ENCODE measurements at regions not wholly inside any gene's neighbourhood (a gene's known extent, or its start where the extent isn't known, plus 50 kb on each side); places are given as distances from the start of the nearest gene placed in this dataset.

GRCh38 chr7:33701189-33701740, 204.1 kb upstream of the BMPER start:
- Mint-ChIP-seq H3K4me1 (no peaks in the 10 kb centered on the region), H3K4me3 (no peak overlapping the region), H3K27ac (no peak overlapping the region), H3K36me3 (no peaks in the 10 kb centered on the region), H3K27me3 (ENCODE audit: low read depth in 3 of 3) (peaks cover 0 to 2% (median 0%) of the 10 kb centered on the region in 3 donors), H3K9me3 (peaks cover 7 to 26% (median 13%) of the 10 kb centered on the region in 7 donors)
- WGBS (ENCODE audit: insufficient coverage) = 79% methylated on average over 7 of the region's 7 CpGs
- no peaks in the 10 kb centered on the region for H3K27me3 ChIP-seq (ENCODE audit: control insufficient read depth in 2 of 2, insufficient read depth in 2 of 2, low read length in 2 of 2)
- no peaks in the 10 kb centered on the region for H3K79me2 ChIP-seq (ENCODE audit: insufficient read depth, low read length)
- H3K4me2 ChIP-seq (replicated peaks; ENCODE audit: extremely low read depth, low read length, poor library complexity, severe bottlenecking) = no peak overlapping the region
- H2AFZ ChIP-seq (ENCODE audit: insufficient read depth, low read depth, low read length, poor library complexity, severe bottlenecking) = no peak overlapping the region
- no peaks in the 10 kb centered on the region for H3K4me1 ChIP-seq (ENCODE audit: control insufficient read depth in 1 of 2, insufficient read depth in 2 of 2, low read length in 2 of 2)
- no peak for TF ChIP-seq CTCF (IDR thresholded peaks at IDR 0.05)
- peaks cover 6 to 8% of the 10 kb centered on the region in 2 donors for H3K9me3 ChIP-seq (replicated peaks in 1 of 2; ENCODE audit: control insufficient read depth in 1 of 2, insufficient read depth in 1 of 2, low read length in 2 of 2)
- intact Hi-C loops (cut with micrococcal nuclease) = no loop called here
- no peaks in the 10 kb centered on the region for H3K36me3 ChIP-seq (replicated peaks in 1 of 2; ENCODE audit: control insufficient read depth in 1 of 2, insufficient read depth in 2 of 2, low read length in 2 of 2)
- H3K4me3 ChIP-seq (replicated peaks in 1 of 3; ENCODE audit: low read depth in 2 of 3, low read length in 3 of 3) = no peak overlapping the region
- no peak overlapping the region for H3K27ac ChIP-seq (ENCODE audit: low read depth in 1 of 2, low read length in 2 of 2)
- H4K20me1 ChIP-seq (ENCODE audit: insufficient read depth, low read length) = no peaks in the 10 kb centered on the region
- no peak for DNase-seq
- H3K9ac ChIP-seq (ENCODE audit: insufficient read depth, low read length, poor library complexity, severe bottlenecking) = no peak overlapping the region

GRCh38 chr7:33701927-33702326, 203.4 kb upstream of the BMPER start:
- no peak for TF ChIP-seq CTCF (IDR thresholded peaks at IDR 0.05)
- whole genome bisulfite sequencing (ENCODE audit: insufficient coverage) = no CpG with 5 or more reads among the region's 2 CpGs
- intact Hi-C loops (cut with micrococcal nuclease) = no loop called here
- Mint-ChIP-seq H3K27ac (no peak overlapping the region), H3K36me3 (no peaks in the 10 kb centered on the region), H3K4me3 (no peak overlapping the region), H3K27me3 (ENCODE audit: low read depth in 3 of 3) (peaks cover 0 to 2% (median 0%) of the 10 kb centered on the region in 3 donors), H3K4me1 (no peaks in the 10 kb centered on the region), H3K9me3 (peaks cover 7 to 23% (median 13%) of the 10 kb centered on the region in 7 donors)
- Histone ChIP-seq H3K36me3 (replicated peaks in 1 of 2; ENCODE audit: control insufficient read depth in 1 of 2, insufficient read depth in 2 of 2, low read length in 2 of 2) (no peaks in the 10 kb centered on the region), H3K4me1 (ENCODE audit: control insufficient read depth in 1 of 2, insufficient read depth in 2 of 2, low read length in 2 of 2) (no peaks in the 10 kb centered on the region), H3K4me2 (replicated peaks; ENCODE audit: extremely low read depth, low read length, poor library complexity, severe bottlenecking) (no peak overlapping the region), H3K27me3 (ENCODE audit: control insufficient read depth in 2 of 2, insufficient read depth in 2 of 2, low read length in 2 of 2) (no peaks in the 10 kb centered on the region), H3K4me3 (replicated peaks in 1 of 3; ENCODE audit: low read depth in 2 of 3, low read length in 3 of 3) (no peak overlapping the region), H2AFZ (ENCODE audit: insufficient read depth, low read depth, low read length, poor library complexity, severe bottlenecking) (no peak overlapping the region), H3K79me2 (ENCODE audit: insufficient read depth, low read length) (no peaks in the 10 kb centered on the region), H3K9me3 (replicated peaks in 1 of 2; ENCODE audit: control insufficient read depth in 1 of 2, insufficient read depth in 1 of 2, low read length in 2 of 2) (peaks cover 6 to 8% of the 10 kb centered on the region in 2 donors), H4K20me1 (ENCODE audit: insufficient read depth, low read length) (no peaks in the 10 kb centered on the region), H3K9ac (ENCODE audit: insufficient read depth, low read length, poor library complexity, severe bottlenecking) (no peak overlapping the region), H3K27ac (ENCODE audit: low read depth in 1 of 2, low read length in 2 of 2) (no peak overlapping the region)
- DNase-seq = no peak
